ENCODE measurements at regions not wholly inside any gene's neighbourhood (a gene's known extent, or its start where the extent isn't known, plus 50 kb on each side); places are given as distances from the start of the nearest gene placed in this dataset.

- FAIRE-seq = no peak
- TF ChIP-seq CTCF (IDR thresholded peaks at IDR 0.05; ENCODE audit: insufficient read depth, missing control alignments) = no peak
Measured at GRCh38 chr3:79864077-79864476, 96.3 kb upstream of the ROBO1 start.

GRCh38 chr3:79848876-79849275 lies 81.1 kb upstream of the ROBO1 start:
- TF ChIP-seq CTCF (IDR thresholded peaks at IDR 0.05; ENCODE audit: insufficient read depth, missing control alignments) = no peak
- FAIRE-seq = no peak
- DNase-seq (ENCODE audit: insufficient read length, low spot score) = no peak

More at GRCh38 chr3:79864077-79864476, 96.3 kb upstream of the ROBO1 start:
- DNase-seq (ENCODE audit: insufficient read length, low spot score) = no peak

- FAIRE-seq (no peak), DNase-seq (ENCODE audit: insufficient read length, low spot score) (no peak)
- TF ChIP-seq CTCF (IDR thresholded peaks at IDR 0.05; ENCODE audit: insufficient read depth, missing control alignments) = no peak
Measured at GRCh38 chr3:79847928-79848327, 80.1 kb upstream of the ROBO1 start.

- FAIRE-seq = no peak
- DNase-seq (ENCODE audit: insufficient read length, low spot score) = no peak
- peak; percentile 28 for TF ChIP-seq CTCF (IDR thresholded peaks at IDR 0.05; ENCODE audit: insufficient read depth, missing control alignments)
Measured at GRCh38 chr3:79846148-79846933, 78.5 kb upstream of the ROBO1 start.

GRCh38 chr3:79845546-79845945 lies 77.7 kb upstream of the ROBO1 start:
- DNase-seq (ENCODE audit: insufficient read length, low spot score) (no peak), FAIRE-seq (no peak)
- TF ChIP-seq CTCF (IDR thresholded peaks at IDR 0.05; ENCODE audit: insufficient read depth, missing control alignments) = no peak

- DNase-seq (ENCODE audit: insufficient read length, low spot score) (no peak), FAIRE-seq (no peak)
- no peak for TF ChIP-seq CTCF (IDR thresholded peaks at IDR 0.05; ENCODE audit: insufficient read depth, missing control alignments)
Measured at GRCh38 chr3:79844176-79844575, 76.4 kb upstream of the ROBO1 start.

- no peak for DNase-seq (ENCODE audit: insufficient read length, low spot score)
- FAIRE-seq = no peak
- TF ChIP-seq CTCF (IDR thresholded peaks at IDR 0.05; ENCODE audit: insufficient read depth, missing control alignments) = no peak
Measured at GRCh38 chr3:79843180-79843579, 75.4 kb upstream of the ROBO1 start.
